ENCODE measurements at regions not wholly inside any gene's neighbourhood (a gene's known extent, or its start where the extent isn't known, plus 50 kb on each side); places are given as distances from the start of the nearest gene placed in this dataset.

- no peak for TF ChIP-seq CTCF (IDR thresholded peaks at IDR 0.05; ENCODE audit: low read depth, low read length)
- TF ChIP-seq MAX (IDR thresholded peaks at IDR 0.05; ENCODE audit: low read depth, low read length), result no peak
- TF ChIP-seq POLR2A (IDR thresholded peaks at IDR 0.05; ENCODE audit: extremely low read depth, insufficient read length), result no peak
Observed at GRCh38 chr13:47129461-47129860, 232.6 kb upstream of the HTR2A start.

All from NB4 (cell line).